ENCODE measurements at regions not wholly inside any gene's neighbourhood (a gene's known extent, or its start where the extent isn't known, plus 50 kb on each side); places are given as distances from the start of the nearest gene placed in this dataset.

DNA sequence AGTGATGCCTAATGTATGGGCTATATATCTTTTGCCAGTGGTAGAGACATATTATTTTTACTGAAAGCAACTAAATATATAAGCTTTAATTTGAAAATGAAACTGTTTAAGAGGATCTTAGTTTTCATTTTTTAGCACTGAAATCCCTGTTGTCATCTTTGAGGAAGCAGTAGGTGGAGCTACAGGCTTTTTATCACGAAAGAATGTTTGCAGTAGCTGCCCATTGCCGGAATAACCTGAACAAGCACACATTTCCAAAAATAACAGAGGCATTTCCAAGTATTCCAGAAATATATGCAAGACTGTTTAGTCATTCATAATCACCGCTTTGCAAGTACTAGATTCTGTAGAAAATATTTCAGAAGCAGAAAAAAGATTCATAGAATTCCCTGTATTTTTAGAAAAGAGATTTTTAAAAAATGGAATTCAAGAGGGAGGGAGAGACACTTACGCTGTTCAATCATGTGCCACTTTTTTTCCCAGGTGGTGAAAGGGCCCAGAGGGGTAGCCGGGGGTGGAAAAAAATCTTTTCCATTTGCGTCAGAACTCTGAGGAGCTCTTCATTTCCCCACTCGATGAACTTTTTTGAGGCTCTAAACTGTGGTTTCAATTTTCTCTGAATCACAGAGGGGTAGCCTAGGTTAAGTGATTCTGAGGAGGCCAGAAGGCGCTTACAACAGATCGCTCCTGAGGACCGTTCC is 142.5 kb upstream of the FERMT1 start:
- DNase-seq (ENCODE audit: insufficient read length, low spot score) (peak; percentile 4), FAIRE-seq (no peak)

DNA sequence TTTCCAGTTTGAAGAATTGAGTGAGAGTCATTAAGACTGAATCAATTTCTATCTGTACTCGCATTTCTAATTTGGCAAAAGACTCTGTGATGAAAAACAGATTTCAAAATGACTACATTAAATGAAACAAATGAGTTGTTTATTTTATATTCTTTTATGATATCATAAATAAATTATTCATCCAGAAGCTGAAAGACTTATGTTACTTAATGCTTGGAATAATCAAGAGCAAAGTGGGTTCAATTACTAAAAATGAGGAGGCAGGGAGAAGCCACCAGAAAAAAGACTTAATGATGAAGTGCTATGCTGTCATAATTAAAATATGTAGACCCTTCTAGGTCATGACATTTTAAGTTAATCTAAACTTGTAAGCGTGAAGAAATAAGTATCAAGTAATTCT is 130.6 kb upstream of the FERMT1 start:
- DNase-seq (ENCODE audit: insufficient read length, low spot score), result no peak
- FAIRE-seq, result no peak

DNA sequence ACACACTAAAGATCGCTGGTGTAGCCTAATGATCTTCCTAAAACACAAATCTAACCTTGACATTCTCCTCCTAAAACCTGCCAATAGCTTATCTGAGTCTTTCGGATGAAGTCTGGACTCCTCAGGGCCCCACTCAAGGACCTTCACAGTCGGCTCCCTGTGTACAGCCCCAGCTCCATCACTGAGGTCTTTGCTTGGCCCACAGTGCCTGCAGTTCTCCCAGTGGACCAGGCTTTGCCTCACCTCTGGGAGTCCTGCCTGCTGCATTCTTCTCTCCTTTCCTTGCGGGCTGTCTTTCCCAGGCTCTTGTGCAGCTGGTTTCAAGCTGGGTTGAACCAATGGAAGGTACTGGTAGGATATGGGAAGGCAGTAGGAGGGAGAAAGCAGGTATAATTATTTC is 122.6 kb upstream of the FERMT1 start:
- no peak for FAIRE-seq
- no peak for DNase-seq (ENCODE audit: insufficient read length, low spot score)

DNA sequence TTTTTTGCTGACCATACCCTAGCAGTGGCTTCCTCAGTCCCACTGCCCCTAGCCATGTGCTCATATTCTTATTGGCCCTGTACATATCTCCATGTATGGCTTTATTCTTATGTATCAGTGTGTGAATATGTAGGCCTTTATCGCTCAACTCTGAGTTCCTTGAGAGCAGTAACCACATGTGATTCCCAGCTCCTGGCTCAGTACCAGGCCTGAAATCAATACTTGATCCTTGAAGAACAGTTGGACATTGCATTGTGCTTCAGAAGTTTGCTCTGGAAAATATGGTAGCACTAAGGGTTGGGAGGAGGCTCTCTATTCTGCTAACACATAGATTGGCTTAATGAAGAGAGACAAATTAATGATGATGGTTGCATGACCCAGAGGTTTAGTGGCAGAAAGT is 118.8 kb upstream of the FERMT1 start:
- DNase-seq (ENCODE audit: insufficient read length, low spot score) (no peak), FAIRE-seq (no peak)

DNA sequence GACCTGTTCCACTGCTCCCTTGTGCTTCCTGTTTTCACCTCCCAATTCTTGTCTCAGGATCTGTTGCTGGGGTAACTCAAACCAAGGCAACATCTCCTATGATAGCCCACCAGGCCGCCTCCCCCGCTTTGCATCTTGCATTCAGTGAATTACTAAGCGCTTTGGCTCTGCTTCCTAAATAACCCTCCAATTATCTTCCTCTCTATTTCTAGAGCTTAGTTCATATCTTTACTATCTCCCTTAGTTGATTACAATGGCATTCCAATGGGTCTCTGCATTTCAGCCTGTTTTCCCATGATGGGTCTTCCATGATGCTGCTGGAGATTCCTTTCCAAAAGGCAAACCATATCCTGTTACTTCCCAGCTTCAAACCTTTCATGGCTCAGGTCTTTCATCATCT is 117.2 kb upstream of the FERMT1 start:
- FAIRE-seq (no peak), DNase-seq (ENCODE audit: insufficient read length, low spot score) (no peak)

DNA sequence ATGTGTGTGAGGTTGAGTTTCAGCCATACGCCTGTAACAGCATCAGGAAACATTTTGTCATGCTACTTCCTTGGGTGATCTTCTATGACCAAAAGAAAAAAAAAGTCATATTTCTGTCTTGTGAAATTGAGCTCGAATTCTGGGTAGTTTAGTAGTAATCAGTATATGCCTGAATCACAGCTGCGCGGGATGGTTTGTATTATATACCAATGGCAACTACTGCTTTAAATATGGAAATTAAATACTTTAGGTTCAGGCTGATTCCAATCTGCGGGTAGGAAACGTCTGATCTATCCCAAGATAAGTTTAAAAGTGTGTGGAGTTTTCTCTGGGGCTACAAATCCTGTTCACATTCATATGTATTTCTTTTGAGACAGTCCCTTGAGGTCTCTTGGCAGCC is 115.6 kb upstream of the FERMT1 start:
- no peak for FAIRE-seq
- DNase-seq (ENCODE audit: insufficient read length, low spot score), result no peak

DNA sequence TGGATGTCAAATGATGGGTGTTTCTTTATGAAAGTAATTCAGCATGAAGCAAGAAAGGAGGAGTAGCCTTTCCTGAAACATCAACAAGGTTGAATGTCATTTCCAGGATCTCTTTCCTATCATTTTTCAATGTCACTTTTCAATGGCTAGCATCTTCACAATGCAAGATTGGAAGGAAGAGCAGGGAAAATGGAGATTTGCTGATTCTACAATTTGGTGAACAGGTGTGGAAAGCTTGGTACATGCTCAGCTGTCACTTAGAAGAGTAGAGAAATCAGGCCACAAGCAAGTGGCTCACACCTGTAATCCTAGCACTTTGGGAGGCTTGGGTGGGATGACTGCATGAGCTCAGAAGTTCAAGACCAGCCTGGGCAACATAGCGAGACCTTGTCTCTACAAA is 112.7 kb upstream of the FERMT1 start:
- FAIRE-seq (no peak), DNase-seq (ENCODE audit: insufficient read length, low spot score) (no peak)

DNA sequence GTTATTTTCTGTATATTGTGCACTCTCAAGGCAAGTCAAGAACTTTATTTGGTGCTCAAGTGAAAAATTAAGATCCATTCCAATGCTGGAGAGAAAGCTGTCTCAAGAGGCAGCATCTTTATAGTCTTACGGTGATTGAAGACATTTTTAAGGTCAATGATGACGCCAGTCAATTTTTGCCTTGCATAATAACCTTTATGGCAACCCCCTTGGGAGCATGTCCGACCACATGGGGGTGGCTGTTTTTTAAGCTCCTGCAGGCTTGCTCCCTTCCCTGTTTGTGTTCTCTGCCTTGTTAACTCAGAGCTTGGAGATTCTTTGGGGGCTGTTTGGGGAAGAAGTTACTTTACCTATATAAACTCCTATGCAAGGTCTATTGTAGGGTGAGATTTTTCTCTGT is 109.6 kb upstream of the FERMT1 start:
- no peak for DNase-seq (ENCODE audit: insufficient read length, low spot score)
- no peak for FAIRE-seq

DNA sequence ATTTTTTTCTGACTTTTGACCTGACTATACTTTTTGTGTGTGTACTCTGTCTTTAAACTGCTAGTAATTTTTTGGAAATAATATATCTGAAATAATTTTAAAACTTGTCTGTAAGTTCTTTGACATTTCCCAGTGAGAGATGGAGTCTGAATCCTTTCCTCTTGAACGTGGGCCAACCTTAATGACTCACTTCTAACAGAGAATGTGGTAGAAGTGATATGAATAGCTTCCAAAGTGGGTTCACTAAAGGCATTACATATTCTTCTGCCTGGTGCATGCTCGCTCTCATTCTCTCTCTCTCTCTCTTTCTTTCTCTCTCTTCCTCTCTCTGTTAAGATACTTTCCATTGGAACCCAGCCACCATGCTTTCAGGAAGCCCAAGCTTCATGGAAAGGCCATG is 108.7 kb upstream of the FERMT1 start:
- FAIRE-seq (no peak), DNase-seq (ENCODE audit: insufficient read length, low spot score) (no peak)

DNA sequence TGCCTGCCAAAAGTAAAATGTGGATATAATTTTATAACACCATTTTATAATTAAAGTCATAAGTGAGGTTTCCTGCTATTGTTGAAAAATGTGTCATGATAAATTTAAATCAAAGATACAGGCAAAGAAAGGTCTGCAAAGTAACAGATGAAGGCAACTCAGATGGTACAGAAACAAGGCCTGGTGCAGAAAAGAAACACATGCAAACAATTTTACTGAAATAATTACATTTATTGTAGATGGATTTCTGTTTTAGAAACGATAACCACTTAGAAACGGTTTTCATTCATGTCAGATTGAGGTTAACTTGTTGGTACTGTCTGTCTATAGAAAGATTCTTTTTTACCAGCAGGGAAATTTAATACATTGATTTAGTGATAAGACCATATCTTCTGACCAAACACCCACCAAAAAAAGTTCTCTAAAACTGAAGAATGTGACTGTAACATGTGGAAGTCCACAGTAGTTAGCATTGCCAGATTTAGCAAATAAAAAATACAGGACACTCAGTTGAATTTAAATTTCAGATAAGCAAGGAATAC is 105.5 kb upstream of the FERMT1 start:
- no peak for FAIRE-seq
- DNase-seq (ENCODE audit: insufficient read length, low spot score), result no peak

DNA sequence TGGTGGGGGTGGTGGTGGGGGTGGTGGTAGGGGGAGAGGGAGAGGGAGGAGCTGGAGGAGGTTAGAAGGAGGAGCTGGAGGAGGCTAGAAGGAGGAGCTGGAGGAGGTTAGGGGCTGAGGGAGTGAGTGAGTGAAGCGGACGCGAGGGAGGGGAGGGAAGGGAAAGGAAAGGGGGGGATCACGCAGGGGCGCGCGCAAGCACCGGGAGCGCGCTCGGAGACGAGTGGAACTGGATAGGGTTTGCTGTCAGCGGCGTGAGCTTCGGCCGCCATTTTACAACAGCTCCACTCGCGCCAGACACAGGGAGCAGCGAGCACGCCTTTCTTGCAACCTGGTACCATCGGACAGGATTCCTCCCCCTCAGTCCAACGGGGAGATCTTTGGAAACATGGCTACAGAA is 90.5 kb upstream of the FERMT1 start:
- DNase-seq (ENCODE audit: insufficient read length, low spot score) (no peak), FAIRE-seq (no peak)

DNA sequence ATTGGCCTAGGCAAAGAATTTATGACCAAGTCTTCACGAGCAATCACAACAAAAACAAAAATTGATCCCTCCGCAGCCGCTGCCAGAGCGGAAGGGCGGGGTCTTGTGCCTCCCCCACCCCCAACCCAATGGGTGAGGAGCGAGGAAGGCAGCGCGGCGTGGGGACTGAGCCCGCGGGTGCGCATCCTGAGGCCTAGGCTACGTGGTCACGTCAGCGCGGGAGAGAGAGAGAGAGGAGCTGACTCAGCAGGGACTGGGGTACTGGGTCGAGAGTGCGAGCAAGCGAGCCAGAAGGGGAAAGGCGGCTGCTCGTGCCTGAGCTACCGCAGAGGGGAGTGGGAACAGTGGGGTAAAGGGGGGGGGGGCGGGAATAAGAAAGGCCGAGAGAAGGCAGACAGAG is 90.1 kb upstream of the FERMT1 start:
- FAIRE-seq (no peak), DNase-seq (ENCODE audit: insufficient read length, low spot score) (no peak)

DNA sequence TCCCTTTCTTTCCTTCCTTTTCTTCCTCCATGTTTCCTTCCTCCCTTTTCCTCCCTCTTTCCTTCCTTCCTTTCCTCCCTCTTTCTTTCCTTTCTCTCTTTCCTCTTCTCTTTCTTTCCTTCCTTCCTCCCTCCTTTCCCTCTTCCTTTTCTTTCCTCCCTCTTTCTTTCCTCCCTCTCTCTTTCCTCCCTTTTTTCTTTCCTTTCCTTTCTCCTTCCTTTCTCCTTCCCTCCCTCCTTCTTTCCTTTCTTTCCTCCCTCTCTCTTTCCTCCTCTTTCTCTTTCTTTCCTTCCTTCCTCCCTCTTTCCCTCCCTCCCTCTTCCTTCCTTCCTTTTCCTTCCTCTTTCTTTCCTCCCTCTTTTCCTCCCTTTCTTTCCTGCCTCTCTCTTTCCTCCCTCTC is 86.3 kb upstream of the FERMT1 start:
- FAIRE-seq (no peak), DNase-seq (ENCODE audit: insufficient read length, low spot score) (no peak)

DNA sequence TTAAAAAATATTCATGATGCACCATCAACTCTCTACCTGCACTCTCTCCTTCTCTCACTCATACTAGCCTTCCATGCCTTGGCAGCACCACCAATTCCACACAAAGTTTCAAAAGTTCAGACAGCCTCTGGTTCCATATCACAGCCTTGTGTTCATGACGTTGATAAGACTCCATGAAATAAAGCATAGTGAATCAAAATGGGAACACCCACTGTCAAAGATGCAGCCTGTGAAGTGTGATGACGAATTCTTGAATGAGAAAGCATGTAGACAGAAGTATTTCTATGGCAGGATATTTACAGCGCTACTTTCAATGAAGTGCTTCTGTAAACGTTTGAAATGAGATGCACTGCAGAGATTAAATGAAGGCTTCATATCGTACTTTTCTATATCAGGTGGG is 77.3 kb upstream of the FERMT1 start:
- FAIRE-seq (no peak), DNase-seq (ENCODE audit: insufficient read length, low spot score) (no peak)

DNA sequence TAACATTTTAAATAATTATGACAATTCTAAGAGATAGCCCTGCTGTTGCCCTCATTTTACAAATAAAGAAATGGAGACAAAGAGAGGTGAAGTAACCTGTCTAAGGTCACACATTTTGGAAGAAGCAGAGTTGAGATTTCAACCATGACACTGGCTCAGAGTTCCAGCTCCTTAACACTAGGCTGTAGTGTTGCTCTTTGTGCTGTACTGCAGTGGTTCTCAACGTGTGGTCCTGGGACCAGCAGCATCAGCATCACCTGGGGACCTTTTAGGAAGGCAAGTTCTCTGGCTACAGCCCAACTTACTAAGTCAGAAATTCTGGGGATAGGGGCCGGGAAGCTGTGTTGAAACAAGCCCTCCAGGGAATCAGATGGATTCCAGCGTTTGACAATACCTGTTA is 62.4 kb upstream of the FERMT1 start:
- DNase-seq (ENCODE audit: insufficient read length, low spot score), result no peak
- FAIRE-seq, result no peak

DNA sequence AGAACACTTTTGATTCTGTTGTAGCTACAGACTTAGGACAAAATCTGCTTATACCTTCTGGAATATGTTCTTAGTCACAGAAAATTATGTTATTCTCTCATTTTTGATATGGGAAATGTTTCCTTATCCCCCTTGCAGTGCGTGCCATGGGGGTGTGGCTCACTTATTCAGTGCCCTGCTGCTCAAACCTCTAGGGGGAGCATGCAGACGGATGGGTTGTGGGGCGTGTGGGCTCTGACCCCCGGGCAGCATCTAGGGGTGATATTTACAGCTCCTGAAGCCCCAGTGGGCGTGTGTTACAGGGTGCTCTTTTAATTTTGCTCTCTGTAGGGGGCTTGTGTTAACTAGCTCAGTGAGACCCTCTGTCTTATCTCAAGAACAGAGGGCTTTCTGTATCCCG is 61.3 kb upstream of the FERMT1 start:
- no peak for DNase-seq (ENCODE audit: insufficient read length, low spot score)
- no peak for FAIRE-seq

DNA sequence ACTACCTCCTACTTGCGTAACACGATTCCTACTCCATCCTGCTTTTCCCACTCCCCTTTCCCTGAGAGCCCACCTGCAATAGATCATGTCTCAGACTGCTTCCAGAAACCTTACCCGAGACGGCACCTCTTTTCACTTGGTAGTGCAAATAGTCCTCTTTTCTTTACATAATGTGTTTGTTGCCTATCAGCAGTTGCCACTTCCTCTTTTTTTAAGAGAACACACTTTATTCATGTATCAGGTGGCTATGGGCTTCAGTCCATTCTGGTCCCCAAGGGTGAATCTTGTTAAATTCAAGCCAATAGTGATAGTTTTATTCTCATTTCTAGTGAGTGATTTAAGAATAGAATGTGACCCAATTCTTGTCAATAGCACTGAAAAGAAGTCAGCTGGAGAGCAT is 57.7 kb upstream of the FERMT1 start:
- FAIRE-seq (no peak), DNase-seq (ENCODE audit: insufficient read length, low spot score) (no peak)

DNA sequence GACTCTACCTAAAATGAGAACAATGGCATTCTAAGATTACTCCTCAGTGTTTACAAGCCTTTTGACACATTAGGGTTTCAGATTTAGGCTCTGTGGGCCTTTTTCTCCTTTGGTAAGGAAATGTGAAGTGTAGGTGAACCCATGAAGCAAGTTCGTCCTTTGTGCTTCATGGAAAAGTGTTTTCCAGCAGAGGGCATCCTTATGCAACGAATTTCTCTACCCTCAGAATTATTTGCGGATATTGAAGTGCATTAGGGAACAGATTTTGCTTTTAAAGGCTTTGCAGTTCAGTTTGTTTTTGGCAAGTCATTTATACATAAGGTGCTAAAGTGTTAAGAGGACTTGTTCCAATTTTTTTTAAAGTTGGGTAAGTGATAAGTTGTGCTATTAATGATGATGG is 55.7 kb upstream of the FERMT1 start:
- no peak for DNase-seq (ENCODE audit: insufficient read length, low spot score)
- no peak for FAIRE-seq

DNA sequence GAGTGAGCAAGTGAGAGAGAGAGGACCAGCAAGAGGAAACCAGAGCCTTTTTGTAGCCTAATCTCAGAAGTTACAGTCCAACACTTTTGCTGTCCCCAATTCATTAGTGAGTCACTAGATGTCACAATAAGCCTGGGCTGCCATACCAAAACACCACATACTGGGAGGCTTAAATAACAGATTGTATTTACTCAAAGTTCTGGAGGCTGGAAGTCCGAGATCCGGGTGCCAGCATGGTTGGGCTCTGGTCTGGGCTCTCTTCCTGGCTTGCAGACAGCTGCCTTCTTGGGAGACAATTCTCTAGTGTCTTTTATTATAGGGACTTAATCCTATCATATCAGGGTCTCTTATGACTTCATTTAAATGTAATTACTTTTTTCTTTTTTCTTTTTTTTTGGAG is 50.7 kb upstream of the FERMT1 start:
- DNase-seq (ENCODE audit: insufficient read length, low spot score), result no peak
- no peak for FAIRE-seq

All from HTR-8/SVneo (cell line).